ENCODE measurements at regions not wholly inside any gene's neighbourhood (a gene's known extent, or its start where the extent isn't known, plus 50 kb on each side); places are given as distances from the start of the nearest gene placed in this dataset.

DNA sequence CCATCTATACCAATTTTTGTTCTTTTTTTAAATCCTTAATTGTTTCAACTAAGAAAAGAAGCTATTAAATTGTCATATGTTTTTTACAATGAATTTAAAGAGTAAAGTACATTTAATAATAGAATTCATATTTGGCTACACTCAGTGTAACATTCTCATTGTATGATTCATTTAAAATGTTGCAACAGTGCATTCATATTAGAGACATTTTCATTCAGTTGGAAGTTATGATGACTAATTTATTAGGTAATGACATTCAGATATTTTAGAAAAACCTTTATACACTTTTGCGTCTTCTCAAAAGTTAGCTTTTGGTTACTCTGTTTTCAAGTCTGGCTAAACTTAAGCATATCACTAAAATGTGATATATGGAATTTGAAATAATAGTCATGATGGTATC is 887.5 kb upstream of the NRXN1 start:
- TF ChIP-seq POLR2A (IDR thresholded peaks at IDR 0.05) = no peak
- TF ChIP-seq, protein P1, sequence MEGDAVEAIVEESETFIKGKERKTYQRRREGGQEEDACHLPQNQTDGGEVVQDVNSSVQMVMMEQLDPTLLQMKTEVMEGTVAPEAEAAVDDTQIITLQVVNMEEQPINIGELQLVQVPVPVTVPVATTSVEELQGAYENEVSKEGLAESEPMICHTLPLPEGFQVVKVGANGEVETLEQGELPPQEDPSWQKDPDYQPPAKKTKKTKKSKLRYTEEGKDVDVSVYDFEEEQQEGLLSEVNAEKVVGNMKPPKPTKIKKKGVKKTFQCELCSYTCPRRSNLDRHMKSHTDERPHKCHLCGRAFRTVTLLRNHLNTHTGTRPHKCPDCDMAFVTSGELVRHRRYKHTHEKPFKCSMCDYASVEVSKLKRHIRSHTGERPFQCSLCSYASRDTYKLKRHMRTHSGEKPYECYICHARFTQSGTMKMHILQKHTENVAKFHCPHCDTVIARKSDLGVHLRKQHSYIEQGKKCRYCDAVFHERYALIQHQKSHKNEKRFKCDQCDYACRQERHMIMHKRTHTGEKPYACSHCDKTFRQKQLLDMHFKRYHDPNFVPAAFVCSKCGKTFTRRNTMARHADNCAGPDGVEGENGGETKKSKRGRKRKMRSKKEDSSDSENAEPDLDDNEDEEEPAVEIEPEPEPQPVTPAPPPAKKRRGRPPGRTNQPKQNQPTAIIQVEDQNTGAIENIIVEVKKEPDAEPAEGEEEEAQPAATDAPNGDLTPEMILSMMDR (IDR thresholded peaks at IDR 0.05) = no peak

Measured in sigmoid colon (tissue), 3 donors.